ENCODE measurements at regions not wholly inside any gene's neighbourhood (a gene's known extent, or its start where the extent isn't known, plus 50 kb on each side); places are given as distances from the start of the nearest gene placed in this dataset.
"Not testable (repeated sequence)": the region's sequence is repeated elsewhere in the genome, so short reads cannot be mapped to it uniquely, and the experiment has no call there.

GRCh38 chr11:29183301-29183700 is 833.5 kb downstream of the KCNA4 start:
- H3K27me3 Mint-ChIP-seq (ENCODE audit: low read depth in 3 of 3) = peaks cover 0 to 2% (median 0%) of the 10 kb centered on the region in 3 donors

GRCh38 chr11:29173660-29174062 is 843.2 kb downstream of the KCNA4 start:
- Mint-ChIP-seq H3K4me1 (no peaks in the 10 kb centered on the region), H3K4me3 (no peak overlapping the region), H3K27ac (no peak overlapping the region), H3K27me3 (ENCODE audit: low read depth in 3 of 3) (no peaks in the 10 kb centered on the region), H3K9me3 (peaks cover 2 to 42% (median 13%) of the 10 kb centered on the region in 6 donors), H3K36me3 (no peaks in the 10 kb centered on the region)
- no peak for DNase-seq

More at GRCh38 chr11:29183301-29183700, 833.5 kb downstream of the KCNA4 start:
- Mint-ChIP-seq H3K27ac (no peak overlapping the region), H3K9me3 (peaks cover 7 to 55% (median 18%) of the 10 kb centered on the region in 6 donors), H3K4me3 (no peak overlapping the region), H3K36me3 (no peaks in the 10 kb centered on the region), H3K4me1 (no peaks in the 10 kb centered on the region)
- DNase-seq = no peak

- Mint-ChIP-seq H3K4me3 (no peak overlapping the region), H3K27ac (no peak overlapping the region), H3K36me3 (no peaks in the 10 kb centered on the region), H3K9me3 (peaks cover 2 to 39% (median 11%) of the 10 kb centered on the region in 6 donors), H3K27me3 (ENCODE audit: low read depth in 3 of 3) (no peaks in the 10 kb centered on the region), H3K4me1 (no peaks in the 10 kb centered on the region)
- no peak for DNase-seq
Observed at GRCh38 chr11:29171360-29171950, 845.4 kb downstream of the KCNA4 start.

GRCh38 chr11:29166306-29166705 is 850.5 kb downstream of the KCNA4 start:
- no peak overlapping the region for H3K27ac Mint-ChIP-seq
- H3K4me3 Mint-ChIP-seq = no peak overlapping the region
- DNase-seq = no peak
- H3K27me3 Mint-ChIP-seq (ENCODE audit: low read depth in 3 of 3) = no peaks in the 10 kb centered on the region
- H3K36me3 Mint-ChIP-seq = no peaks in the 10 kb centered on the region
- no peaks in the 10 kb centered on the region for H3K4me1 Mint-ChIP-seq
- H3K9me3 Mint-ChIP-seq = peaks cover 0 to 32% (median 7%) of the 10 kb centered on the region in 6 donors

GRCh38 chr11:29163231-29163630 is 853.6 kb downstream of the KCNA4 start:
- no peak for DNase-seq
- H3K36me3 Mint-ChIP-seq = no peaks in the 10 kb centered on the region
- H3K27ac Mint-ChIP-seq = no peak overlapping the region
- no peak overlapping the region for H3K4me3 Mint-ChIP-seq
- H3K27me3 Mint-ChIP-seq (ENCODE audit: low read depth in 3 of 3) = no peaks in the 10 kb centered on the region
- H3K9me3 Mint-ChIP-seq = peaks cover 6 to 30% (median 17%) of the 10 kb centered on the region in 6 donors
- no peaks in the 10 kb centered on the region for H3K4me1 Mint-ChIP-seq

GRCh38 chr11:29162491-29162890 is 854.3 kb downstream of the KCNA4 start:
- Mint-ChIP-seq H3K36me3 (no peaks in the 10 kb centered on the region), H3K9me3 (peaks cover 6 to 37% (median 18%) of the 10 kb centered on the region in 6 donors), H3K27ac (no peak overlapping the region), H3K4me3 (no peak overlapping the region), H3K4me1 (no peaks in the 10 kb centered on the region), H3K27me3 (ENCODE audit: low read depth in 3 of 3) (no peaks in the 10 kb centered on the region)
- no peak for DNase-seq

- Mint-ChIP-seq H3K36me3 (no peaks in the 10 kb centered on the region), H3K4me1 (no peaks in the 10 kb centered on the region), H3K27me3 (ENCODE audit: low read depth in 3 of 3) (no peaks in the 10 kb centered on the region), H3K4me3 (no peak overlapping the region), H3K27ac (no peak overlapping the region), H3K9me3 (peaks cover 6 to 41% (median 24%) of the 10 kb centered on the region in 6 donors)
- no peak for DNase-seq
Observed at GRCh38 chr11:29161191-29161590, 855.6 kb downstream of the KCNA4 start.

GRCh38 chr11:29159552-29160465 is 857.0 kb downstream of the KCNA4 start:
- H3K36me3 Mint-ChIP-seq = no peaks in the 10 kb centered on the region
- H3K4me3 Mint-ChIP-seq = no peak overlapping the region
- DNase-seq = no peak
- H3K9me3 Mint-ChIP-seq = peaks cover 6 to 34% (median 24%) of the 10 kb centered on the region in 6 donors
- no peak overlapping the region for H3K27ac Mint-ChIP-seq
- H3K27me3 Mint-ChIP-seq (ENCODE audit: low read depth in 3 of 3) = no peaks in the 10 kb centered on the region
- H3K4me1 Mint-ChIP-seq = no peaks in the 10 kb centered on the region

- no peaks in the 10 kb centered on the region for H3K36me3 Mint-ChIP-seq
- DNase-seq = no peak
- peaks cover 0 to 2% (median 0%) of the 10 kb centered on the region in 3 donors for H3K27me3 Mint-ChIP-seq (ENCODE audit: low read depth in 3 of 3)
- H3K4me3 Mint-ChIP-seq = no peak overlapping the region
- H3K4me1 Mint-ChIP-seq = no peaks in the 10 kb centered on the region
- peaks cover 8 to 38% (median 12%) of the 10 kb centered on the region in 6 donors for H3K9me3 Mint-ChIP-seq
- no peak overlapping the region for H3K27ac Mint-ChIP-seq
Observed at GRCh38 chr11:29153078-29153477, 863.8 kb downstream of the KCNA4 start.

GRCh38 chr11:29142573-29142972 is 874.3 kb downstream of the KCNA4 start:
- H3K27me3 Mint-ChIP-seq (ENCODE audit: low read depth in 3 of 3); H3K4me3 Mint-ChIP-seq; DNase-seq; H3K4me1 Mint-ChIP-seq; H3K36me3 Mint-ChIP-seq; H3K27ac Mint-ChIP-seq: not testable (repeated sequence)
- H3K9me3 Mint-ChIP-seq = peaks cover 7 to 25% (median 16%) of the 10 kb centered on the region in 6 donors

- Mint-ChIP-seq H3K4me3 (no peak overlapping the region), H3K27me3 (ENCODE audit: low read depth in 3 of 3) (no peaks in the 10 kb centered on the region), H3K9me3 (peaks cover 8 to 46% (median 19%) of the 10 kb centered on the region in 6 donors), H3K4me1 (no peaks in the 10 kb centered on the region), H3K36me3 (no peaks in the 10 kb centered on the region), H3K27ac (no peak overlapping the region)
- no peak for DNase-seq
Observed at GRCh38 chr11:29135504-29135903, 881.3 kb downstream of the KCNA4 start.

- no peaks in the 10 kb centered on the region for H3K36me3 Mint-ChIP-seq
- H3K27ac Mint-ChIP-seq = no peak overlapping the region
- H3K4me1 Mint-ChIP-seq = no peaks in the 10 kb centered on the region
- no peak overlapping the region for H3K4me3 Mint-ChIP-seq
- peaks cover 0 to 1% (median 0%) of the 10 kb centered on the region in 3 donors for H3K27me3 Mint-ChIP-seq (ENCODE audit: low read depth in 3 of 3)
- peaks cover 5 to 46% (median 15%) of the 10 kb centered on the region in 6 donors for H3K9me3 Mint-ChIP-seq
- no peak for DNase-seq
Observed at GRCh38 chr11:29131055-29131454, 885.8 kb downstream of the KCNA4 start.

GRCh38 chr11:29129844-29130243 is 887.0 kb downstream of the KCNA4 start:
- Mint-ChIP-seq H3K4me3 (no peak overlapping the region), H3K9me3 (peaks cover 5 to 41% (median 13%) of the 10 kb centered on the region in 6 donors), H3K4me1 (no peaks in the 10 kb centered on the region), H3K36me3 (no peaks in the 10 kb centered on the region), H3K27ac (no peak overlapping the region), H3K27me3 (ENCODE audit: low read depth in 3 of 3) (peaks cover 0 to 2% (median 1%) of the 10 kb centered on the region in 3 donors)
- DNase-seq = no peak

GRCh38 chr11:29127461-29127860 is 889.4 kb downstream of the KCNA4 start:
- H3K9me3 Mint-ChIP-seq = peaks cover 5 to 32% (median 11%) of the 10 kb centered on the region in 6 donors
- H3K4me3 Mint-ChIP-seq = no peak overlapping the region
- no peaks in the 10 kb centered on the region for H3K4me1 Mint-ChIP-seq
- no peak overlapping the region for H3K27ac Mint-ChIP-seq
- peaks cover 0 to 2% (median 1%) of the 10 kb centered on the region in 3 donors for H3K27me3 Mint-ChIP-seq (ENCODE audit: low read depth in 3 of 3)
- no peaks in the 10 kb centered on the region for H3K36me3 Mint-ChIP-seq
- no peak for DNase-seq
